GM12878 (cell line): ENCODE measurements at regions not wholly inside any gene's neighbourhood (a gene's known extent, or its start where the extent isn't known, plus 50 kb on each side); places are given as distances from the start of the nearest gene placed in this dataset.

ENCODE experiments used
- ATAC-seq: fragments of 200-7000 bp; cut with Tn5 transposase; 3 replicates; pipeline ENCODE4 v1.9.1; 2020; ENCODE audit warnings: mild to moderate bottlenecking, moderate library complexity
- BruUV-seq: library from RNA; stranded (reverse); fragments of 400-500 nt; replicated peaks from 2 replicates; lab custom pipeline; 2021; lab: Mats Ljungman, UMichigan
- CTCF ChIA-PET: fragments of 300-600 bp; sonication (Branson Sonifier 250); formaldehyde crosslinking; extraction: SDS; loops from one replicate; lab custom pipeline; 2021; ENCODE audit warnings: inconsistent platforms; lab: Yijun Ruan, JAX
- POLR2A ChIA-PET: fragments of 350-600 bp; formaldehyde crosslinking; extraction: SDS; loops from one replicate; lab custom pipeline; 2021; ENCODE audit warnings: inconsistent platforms; lab: Charles Lee
- RAD21 ChIA-PET: fragments of 300-600 bp; sonication (Branson Sonifier 250); formaldehyde crosslinking; loops from one replicate; lab custom pipeline; 2023; ENCODE audit warnings: antibody characterized with exemption; ENCODE audit not compliant: unreplicated experiment; lab: Charles Lee
- SMC1A ChIA-PET: fragments of 300-600 bp; sonication (Branson Sonifier 250); formaldehyde crosslinking; loops from one replicate; lab custom pipeline; 2023; ENCODE audit not compliant: unreplicated experiment, uncharacterized antibody; lab: Charles Lee
- DNase-seq: peaks from one replicate; pipeline ENCODE4 v3.0.0-alpha.2; 2011; ENCODE audit warnings: low read depth, low spot score
- FAIRE-seq: peaks from 3 replicates; lab custom pipeline; 2011; peaks lifted over from hg19 to GRCh38; lab: Jason Lieb, UNC
- H2AFZ ChIP-seq: 2 replicates; pipeline ENCODE4 v1.6.0; 2011; ENCODE audit warnings: low read depth, low read length, control low read depth; ENCODE audit not compliant: control insufficient read depth
- H3K27ac ChIP-seq: 2 replicates; pipeline ENCODE4 v1.5.1; 2011; ENCODE audit warnings: control low read depth; ENCODE audit not compliant: control insufficient read depth, insufficient read depth
- H3K27me3 ChIP-seq, 2 experiments: replicated peaks in 1 of 2; 2 replicates each; pipeline versions ENCODE4 v1.6.0 to v1.6.1; 2011; ENCODE audit warnings: low read length in 1 of 2; ENCODE audit not compliant: control insufficient read depth in 2 of 2, insufficient read depth in 2 of 2
- H3K36me3 ChIP-seq, 2 experiments: 2 replicates each; pipeline ENCODE4 v1.5.1; 2011; ENCODE audit warnings: low read length in 1 of 2; ENCODE audit not compliant: control insufficient read depth in 2 of 2, insufficient read depth in 2 of 2
- H3K4me1 ChIP-seq: 2 replicates; pipeline ENCODE4 v1.6.1; 2011; ENCODE audit warnings: mild to moderate bottlenecking, low read length, moderate library complexity, mixed read lengths; ENCODE audit not compliant: control insufficient read depth, insufficient read depth
- H3K4me2 ChIP-seq: 2 replicates; pipeline ENCODE4 v1.6.0; 2011; ENCODE audit warnings: control low read depth; ENCODE audit not compliant: control insufficient read depth, insufficient read depth
- H3K4me3 ChIP-seq: fragments of 200-600 bp; sonication (generic); 2 replicates; pipeline ENCODE4 v1.5.1; 2016
- H3K79me2 ChIP-seq: 2 replicates; pipeline ENCODE4 v1.6.0; 2011; ENCODE audit warnings: low read length; ENCODE audit not compliant: control insufficient read depth, insufficient read depth
- H3K9ac ChIP-seq: 2 replicates; pipeline ENCODE4 v1.8.0; 2011; ENCODE audit warnings: low read length, control low read depth, mixed read lengths; ENCODE audit not compliant: control insufficient read depth, insufficient read depth
- H3K9me3 ChIP-seq: replicated peaks from 3 replicates; pipeline ENCODE4 v1.5.1; 2011; ENCODE audit warnings: mild to moderate bottlenecking, low read length; ENCODE audit not compliant: control insufficient read depth, insufficient read depth
- H4K20me1 ChIP-seq: 2 replicates; pipeline ENCODE4 v1.6.0; 2011; ENCODE audit not compliant: control insufficient read depth, insufficient read depth
- MYB ChIP-seq: fragments of 150-350 bp; IDR thresholded peaks from 2 replicates; pipeline ENCODE4 v1.6.1; 2014; ENCODE audit warnings: mild to moderate bottlenecking, low read depth, low read length, borderline replicate concordance
- NR2F1 ChIP-seq: fragments of 450-650 bp; conservative IDR thresholded peaks from 2 replicates; pipeline ENCODE4 v1.6.1; 2017; ENCODE audit warnings: mild to moderate bottlenecking
- SPI1 ChIP-seq: IDR thresholded peaks from 2 replicates; pipeline ENCODE4 v1.6.1; 2011; ENCODE audit warnings: low read depth, mild to moderate bottlenecking, low read length, moderate library complexity, borderline replicate concordance; ENCODE audit not compliant: insufficient read depth
- YY1 ChIP-seq: IDR thresholded peaks from 2 replicates; pipeline ENCODE4 v1.6.1; 2011; ENCODE audit warnings: low read depth, mild to moderate bottlenecking, low read length
- WGBS: methylation state at CpG from one replicate; pipeline ENCODE4 v1.1.6; 2016; ENCODE audit warnings: low lambda C conversion rate; ENCODE audit not compliant: insufficient replicate concordance, insufficient coverage; ENCODE audit errors: missing lambda C conversion rate; 5-methylcytosine and 5-hydroxymethylcytosine counted together
- in situ Hi-C: fragments of 300-500 bp; cut with MboI; formaldehyde crosslinking; loops from 9 replicates; pipeline ENCODE4 v1.14.3; 2018; ENCODE audit warnings: mixed read lengths
- intact Hi-C: fragments of 100-400 bp; cut with micrococcal nuclease; formaldehyde crosslinking; loops from one replicate; pipeline ENCODE4 v1.14.2; 2022; ENCODE audit not compliant: unreplicated experiment

- H3K4me1 ChIP-seq = no peaks in the 10 kb centered on the region
- intact Hi-C loops (no loop called here), in situ Hi-C loops (no loop called here)
- ChIA-PET SMC1A (no interaction called here), RAD21 (no interaction called here), CTCF (no interaction called here), POLR2A (no interaction called here)
- no peak overlapping the region for H3K9ac ChIP-seq
- DNase-seq = no peak
- no peak overlapping the region for H2AFZ ChIP-seq
- no peak for FAIRE-seq
- BruUV-seq = no TSS peak
- TF ChIP-seq YY1 = no peak
- ATAC-seq = no peak; the same call in 2 of the 3 replicates
- H4K20me1 ChIP-seq = no peaks in the 10 kb centered on the region
- H3K27ac ChIP-seq = no peak overlapping the region
- H3K4me3 ChIP-seq = no peak overlapping the region
- no peaks in the 10 kb centered on the region for H3K79me2 ChIP-seq
- no peaks in the 10 kb centered on the region for H3K27me3 ChIP-seq
- H3K9me3 ChIP-seq = no peaks in the 10 kb centered on the region
- no peaks in the 10 kb centered on the region for H3K36me3 ChIP-seq
- WGBS = 6% methylated on average over 5 of the region's 5 CpGs
- no peak overlapping the region for H3K4me2 ChIP-seq
Observed at GRCh38 chr9:120212853-120213200, 367.1 kb downstream of the CDK5RAP2 start.

DNA sequence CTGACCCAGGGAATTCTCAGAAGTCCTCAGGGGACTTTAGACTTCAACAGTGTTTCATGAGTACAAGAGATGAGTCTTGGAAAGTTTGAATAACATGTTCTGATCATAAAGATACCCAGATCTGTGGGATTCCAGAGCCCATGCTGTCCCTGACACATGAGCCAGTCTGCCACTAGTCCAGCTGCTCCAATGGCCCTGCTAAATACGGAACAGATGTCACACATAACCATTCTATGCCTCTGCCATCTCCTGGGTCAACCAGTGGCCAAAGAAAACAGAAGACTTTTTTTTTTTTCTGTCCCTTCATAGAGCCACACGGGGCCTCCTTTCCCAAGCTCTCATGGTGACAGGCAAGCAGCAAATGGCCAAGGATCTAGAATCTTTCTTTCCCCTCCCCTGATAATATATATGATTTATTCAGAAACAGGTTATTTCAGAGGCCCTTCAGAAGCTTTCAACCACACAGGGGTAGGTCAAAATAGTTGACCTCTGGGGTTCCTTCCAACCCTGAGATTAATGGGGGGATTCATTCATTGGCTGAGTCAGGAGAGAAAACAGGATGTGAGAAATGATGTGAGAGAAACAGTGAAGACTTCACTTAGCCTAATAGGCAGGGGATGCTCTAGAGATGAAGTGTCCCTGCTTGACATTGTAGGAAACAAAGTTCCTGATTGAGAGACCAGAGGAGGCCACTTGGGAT is 367.7 kb downstream of the CDK5RAP2 start:
- FAIRE-seq = no peak
- Histone ChIP-seq H2AFZ (no peak overlapping the region), H3K27me3 (no peaks in the 10 kb centered on the region), H3K9ac (no peak overlapping the region)
- TF ChIP-seq MYB (no peak), SPI1 (peak; percentile 68; the same call in 1 of the 2 replicates), NR2F1 (peak; percentile 90)
- TF ChIP-seq, all 136 proteins: peak for 2
- Histone ChIP-seq H3K27ac (no peak overlapping the region), H3K36me3 (no peaks in the 10 kb centered on the region), H3K4me3 (no peak overlapping the region), H3K9me3 (no peaks in the 10 kb centered on the region), H4K20me1 (no peaks in the 10 kb centered on the region), H3K4me1 (no peaks in the 10 kb centered on the region), H3K4me2 (no peak overlapping the region), H3K79me2 (no peaks in the 10 kb centered on the region)
- in situ Hi-C loops (no loop called here), intact Hi-C loops (no loop called here)
- ChIA-PET CTCF (no interaction called here), SMC1A (no interaction called here), RAD21 (no interaction called here), POLR2A (no interaction called here)
- WGBS = 0% methylated on average over 2 of the region's 2 CpGs
- peak; percentile 3 for DNase-seq
- peak; percentile 71 for ATAC-seq
- no TSS peak for BruUV-seq
